WTC11 (cell line): ENCODE measurements at regions not wholly inside any gene's neighbourhood (a gene's known extent, or its start where the extent isn't known, plus 50 kb on each side); places are given as distances from the start of the nearest gene placed in this dataset.

Source experiments
- ATAC-seq: fragments of 200-7000 bp; cut with Tn5 transposase; 2 replicates; pipeline ENCODE4 v1.10.0; 2021; ENCODE audit warnings: mild to moderate bottlenecking, moderate library complexity
- CTCF ChIA-PET: fragments of 300-600 bp; sonication (Branson Sonifier 250); formaldehyde crosslinking; loops from one replicate; lab custom pipeline; 2021; ENCODE audit warnings: antibody characterized with exemption; lab: Charles Lee
- POLR2A ChIA-PET: fragments of 350-600 bp; sonication (Branson Sonifier 250); formaldehyde crosslinking; loops from one replicate; lab custom pipeline; 2021; ENCODE audit warnings: antibody characterized with exemption; lab: Charles Lee
- DNase-seq: peaks from one replicate; pipeline ENCODE4 v3.0.0; 2021; ENCODE audit warnings: low spot score
- H3K27ac Mint-ChIP-seq: 2 replicates; pipeline ENCODE4 v1.8.0; 2021; ENCODE audit warnings: mixed read lengths
- H3K27me3 Mint-ChIP-seq: 2 replicates; pipeline ENCODE4 v1.8.0; 2021; ENCODE audit warnings: low read depth, mild to moderate bottlenecking, moderate library complexity, mixed read lengths
- H3K36me3 Mint-ChIP-seq: 2 replicates; pipeline ENCODE4 v1.8.0; 2021; ENCODE audit warnings: mixed read lengths
- H3K4me1 Mint-ChIP-seq: 2 replicates; pipeline ENCODE4 v1.8.0; 2022; ENCODE audit warnings: mixed read lengths
- H3K4me3 Mint-ChIP-seq: 2 replicates; pipeline ENCODE4 v1.8.0; 2021; ENCODE audit warnings: mild to moderate bottlenecking, moderate library complexity, mixed read lengths
- H3K9me3 Mint-ChIP-seq: 2 replicates; pipeline ENCODE4 v1.8.0; 2021; ENCODE audit warnings: mixed read lengths
- AR ChIP-seq: fragments of 250-450 bp; sonication (Bioruptor Pico); IDR thresholded peaks from 2 replicates; pipeline ENCODE4 v1.9.0; 2021; ENCODE audit warnings: mild to moderate bottlenecking
- ARID4B ChIP-seq: sonication (generic); formaldehyde crosslinking; IDR thresholded peaks from 2 replicates; pipeline ENCODE4 v1.8.0; 2023; ENCODE audit warnings: missing genetic modification reagents, mild to moderate bottlenecking, borderline replicate concordance
- CTCF ChIP-seq: fragments of 200-600 bp; IDR thresholded peaks from 2 replicates; pipeline ENCODE4 v1.8.0; 2022; ENCODE audit warnings: antibody characterized with exemption
- E2F4 ChIP-seq: sonication (generic); formaldehyde crosslinking; IDR thresholded peaks from 2 replicates; pipeline ENCODE4 v1.8.1; 2022; ENCODE audit warnings: low read depth, mild to moderate bottlenecking, moderate library complexity, missing genetic modification reagents, borderline replicate concordance
- E2F5 ChIP-seq: sonication (generic); formaldehyde crosslinking; IDR thresholded peaks from 2 replicates; pipeline ENCODE4 v1.8.1; 2022; ENCODE audit warnings: mild to moderate bottlenecking, moderate library complexity, missing genetic modification reagents
- ELF4 ChIP-seq: sonication (generic); formaldehyde crosslinking; IDR thresholded peaks from 2 replicates; pipeline ENCODE4 v1.8.1; 2022; ENCODE audit warnings: low read depth, mild to moderate bottlenecking, moderate library complexity, missing genetic modification reagents
- EMX1 ChIP-seq: fragments of 250-450 bp; sonication (Bioruptor Pico); IDR thresholded peaks from 2 replicates; pipeline ENCODE4 v1.8.0; 2021; ENCODE audit warnings: mild to moderate bottlenecking
- ETV6 ChIP-seq: sonication (generic); formaldehyde crosslinking; IDR thresholded peaks from 2 replicates; pipeline ENCODE4 v1.8.1; 2022; ENCODE audit warnings: mild to moderate bottlenecking, missing genetic modification reagents
- IRF2 ChIP-seq: sonication (generic); formaldehyde crosslinking; IDR thresholded peaks from 2 replicates; pipeline ENCODE4 v1.8.0; 2022; ENCODE audit warnings: low read depth, missing genetic modification reagents, borderline replicate concordance
- NFATC4 ChIP-seq: fragments of 250-450 bp; sonication (Bioruptor Pico); IDR thresholded peaks from 2 replicates; pipeline ENCODE4 v1.9.0; 2021; ENCODE audit warnings: mild to moderate bottlenecking
- NR2C2 ChIP-seq: sonication (generic); formaldehyde crosslinking; IDR thresholded peaks from 2 replicates; pipeline ENCODE4 v1.8.0; 2022; ENCODE audit warnings: mild to moderate bottlenecking, missing genetic modification reagents
- NR3C1 ChIP-seq: sonication (generic); formaldehyde crosslinking; conservative IDR thresholded peaks from 2 replicates; pipeline ENCODE4 v1.8.1; 2023; ENCODE audit warnings: low read depth, mild to moderate bottlenecking, missing genetic modification reagents
- SOX15 ChIP-seq: fragments of 250-450 bp; sonication (Bioruptor Pico); IDR thresholded peaks from 2 replicates; pipeline ENCODE4 v1.9.0; 2021; ENCODE audit warnings: mild to moderate bottlenecking
- TEAD1 ChIP-seq: sonication (generic); formaldehyde crosslinking; IDR thresholded peaks from 2 replicates; pipeline ENCODE4 v1.8.0; 2022; ENCODE audit warnings: mild to moderate bottlenecking, missing genetic modification reagents
- TEAD4 ChIP-seq: sonication (generic); formaldehyde crosslinking; IDR thresholded peaks from 2 replicates; pipeline ENCODE4 v1.8.0; 2022; ENCODE audit warnings: mild to moderate bottlenecking, missing genetic modification reagents
- USF2 ChIP-seq: sonication (generic); formaldehyde crosslinking; IDR thresholded peaks from 2 replicates; pipeline ENCODE4 v1.8.1; 2023; ENCODE audit warnings: mild to moderate bottlenecking, missing genetic modification reagents, moderate library complexity
- ZNF219 ChIP-seq: sonication (generic); formaldehyde crosslinking; IDR thresholded peaks from 2 replicates; pipeline ENCODE4 v1.8.0; 2023; ENCODE audit warnings: missing genetic modification reagents, mild to moderate bottlenecking, borderline replicate concordance
- ZNF232 ChIP-seq: sonication (generic); formaldehyde crosslinking; IDR thresholded peaks from 2 replicates; pipeline ENCODE4 v1.8.0; 2022; ENCODE audit warnings: mild to moderate bottlenecking, missing genetic modification reagents
- ZNF263 ChIP-seq: sonication (generic); formaldehyde crosslinking; IDR thresholded peaks from 2 replicates; pipeline ENCODE4 v1.8.1; 2022; ENCODE audit warnings: low read depth, mild to moderate bottlenecking, moderate library complexity, missing genetic modification reagents
- ZNF396 ChIP-seq: fragments of 250-450 bp; sonication (Bioruptor Pico); IDR thresholded peaks from 2 replicates; pipeline ENCODE4 v1.8.0; 2021; ENCODE audit warnings: mild to moderate bottlenecking, moderate library complexity, borderline replicate concordance
- ZNF416 ChIP-seq: fragments of 250-450 bp; sonication (Bioruptor Pico); IDR thresholded peaks from 2 replicates; pipeline ENCODE4 v1.9.0; 2021; ENCODE audit warnings: mild to moderate bottlenecking, inconsistent platforms
- ZNF512 ChIP-seq: sonication (generic); formaldehyde crosslinking; IDR thresholded peaks from 2 replicates; pipeline ENCODE4 v1.8.1; 2022; ENCODE audit warnings: missing genetic modification reagents, borderline replicate concordance
- ZNF671 ChIP-seq: fragments of 250-450 bp; sonication (Bioruptor Pico); IDR thresholded peaks from 2 replicates; pipeline ENCODE4 v1.8.0; 2021; ENCODE audit warnings: mild to moderate bottlenecking

- ATAC-seq: no peak
- no peak overlapping the region for H3K27ac Mint-ChIP-seq
- no peak overlapping the region for H3K4me3 Mint-ChIP-seq
- H3K36me3 Mint-ChIP-seq: no peaks in the 10 kb centered on the region
- CTCF ChIA-PET: interaction anchor here (0.7 to 3.5 kb wide), 16 partner anchors 8 to 1259 kb away, joined by 3 to 27 read pairs (median 4); no protein-coding TSS in a partner anchor
- DNase-seq: no peak
- TF ChIP-seq ETV6 (CRISPR knock-in tag) (no peak), EMX1 (no peak), IRF2 (CRISPR knock-in tag) (no peak), ZNF512 (no peak), CTCF (no peak), NR3C1 (CRISPR knock-in tag) (no peak), ZNF232 (CRISPR knock-in tag) (no peak), USF2 (no peak), TEAD4 (CRISPR knock-in tag) (no peak), ZNF416 (CRISPR knock-in tag) (no peak)
- H3K9me3 Mint-ChIP-seq: no peaks in the 10 kb centered on the region
- H3K27me3 Mint-ChIP-seq: no peaks in the 10 kb centered on the region
- peaks cover 11% of the 10 kb centered on the region for H3K4me1 Mint-ChIP-seq
- POLR2A ChIA-PET: no interaction called here
Measured at GRCh38 chr18:30280186-30280585, 762.4 kb downstream of the DSC3 start.

- Mint-ChIP-seq H3K9me3 (no peaks in the 10 kb centered on the region), H3K4me3 (no peak overlapping the region), H3K27ac (no peak overlapping the region), H3K4me1 (peaks cover 7% of the 10 kb centered on the region), H3K27me3 (no peaks in the 10 kb centered on the region), H3K36me3 (no peaks in the 10 kb centered on the region)
- DNase-seq (no peak), ATAC-seq (no peak)
- POLR2A ChIA-PET: no interaction called here
- CTCF ChIA-PET: no interaction called here
- TF ChIP-seq TEAD1 (CRISPR knock-in tag) (no peak), ARID4B (CRISPR knock-in tag) (no peak), ZNF232 (CRISPR knock-in tag) (no peak), ZNF263 (no peak), ZNF671 (CRISPR knock-in tag) (no peak), NR2C2 (no peak), ZNF396 (no peak), NFATC4 (no peak), ZNF219 (CRISPR knock-in tag) (no peak), E2F4 (CRISPR knock-in tag) (no peak), AR (CRISPR knock-in tag) (no peak), ELF4 (CRISPR knock-in tag) (no peak), E2F5 (no peak), SOX15 (no peak)
Measured at GRCh38 chr18:30277676-30278075, 764.9 kb downstream of the DSC3 start.
